ENCODE measurements at regions not wholly inside any gene's neighbourhood (a gene's known extent, or its start where the extent isn't known, plus 50 kb on each side); places are given as distances from the start of the nearest gene placed in this dataset.
A peak's percentile ranks its signal among the peaks of the same experiment; 100 is the strongest.
"Not testable (repeated sequence)": the region's sequence is repeated elsewhere in the genome, so short reads cannot be mapped to it uniquely, and the experiment has no call there.

GRCh38 chr9:39665020-39665419, 309.6 kb downstream of the SPATA31A1 start:
- DNase-seq (ENCODE audit: low read depth) = not testable (repeated sequence)

GRCh38 chr9:39674437-39675210, 319.2 kb downstream of the SPATA31A1 start:
- not testable (repeated sequence) for DNase-seq (ENCODE audit: low read depth)

GRCh38 chr9:39675211-39675553, 319.7 kb downstream of the SPATA31A1 start:
- not testable (repeated sequence) for DNase-seq (ENCODE audit: low read depth)

- DNase-seq (ENCODE audit: low read depth) = not testable (repeated sequence)
Observed at GRCh38 chr9:39678534-39679263, 323.2 kb downstream of the SPATA31A1 start.

- not testable (repeated sequence) for DNase-seq (ENCODE audit: low read depth)
Observed at GRCh38 chr9:39680694-39681401, 325.4 kb downstream of the SPATA31A1 start.

GRCh38 chr9:39728862-39729261, 373.4 kb downstream of the SPATA31A1 start:
- DNase-seq (ENCODE audit: low read depth) = not testable (repeated sequence)

GRCh38 chr9:39744898-39745297, 389.4 kb downstream of the SPATA31A1 start:
- not testable (repeated sequence) for DNase-seq (ENCODE audit: low read depth)

- not testable (repeated sequence) for DNase-seq (ENCODE audit: low read depth)
Observed at GRCh38 chr9:39775570-39775969, 420.1 kb downstream of the SPATA31A1 start.

- not testable (repeated sequence) for DNase-seq (ENCODE audit: low read depth)
Observed at GRCh38 chr9:39791356-39791755, 435.9 kb downstream of the SPATA31A1 start.

GRCh38 chr9:39797935-39798334, 442.5 kb downstream of the SPATA31A1 start:
- DNase-seq (ENCODE audit: low read depth) = not testable (repeated sequence)

- DNase-seq (ENCODE audit: low read depth) = not testable (repeated sequence)
Observed at GRCh38 chr9:39799252-39799651, 443.8 kb downstream of the SPATA31A1 start.

- DNase-seq (ENCODE audit: low read depth) = not testable (repeated sequence)
Observed at GRCh38 chr9:39802561-39802960, 447.1 kb downstream of the SPATA31A1 start.

GRCh38 chr9:39809401-39810226, 454.1 kb downstream of the SPATA31A1 start:
- DNase-seq (ENCODE audit: low read depth) = peak; percentile 47

- not testable (repeated sequence) for DNase-seq (ENCODE audit: low read depth)
Observed at GRCh38 chr9:39810401-39810800, 454.9 kb downstream of the SPATA31A1 start.

GRCh38 chr9:39811615-39812014, 456.1 kb downstream of the SPATA31A1 start:
- DNase-seq (ENCODE audit: low read depth) = not testable (repeated sequence)

GRCh38 chr9:39828457-39828856, 473.0 kb downstream of the SPATA31A1 start:
- DNase-seq (ENCODE audit: low read depth) = not testable (repeated sequence)

All from T follicular helper cell (primary cell).